Mucosa of descending colon (tissue), 3 donors: ENCODE measurements at regions not wholly inside any gene's neighbourhood (a gene's known extent, or its start where the extent isn't known, plus 50 kb on each side); places are given as distances from the start of the nearest gene placed in this dataset.

Experiments
- ATAC-seq: fragments of 200-7000 bp; cut with Tn5 transposase; one replicate; pipeline ENCODE4 v1.9.1; 2020; ENCODE audit warnings: mild to moderate bottlenecking, moderate library complexity
- DNase-seq, 3 donors: peaks; one replicate each; pipeline ENCODE4 v3.0.0-alpha.2; 2020
- H3K36me3 ChIP-seq: fragments of 200-600 bp; one replicate; pipeline ENCODE4 v1.8.0; 2021; ENCODE audit warnings: low read depth, mild to moderate bottlenecking
- H3K4me1 ChIP-seq: fragments of 200-600 bp; one replicate; pipeline ENCODE4 v1.8.0; 2021; ENCODE audit warnings: low read depth, mild to moderate bottlenecking
- H3K4me3 ChIP-seq: fragments of 200-600 bp; one replicate; pipeline ENCODE4 v1.8.0; 2021; ENCODE audit warnings: mild to moderate bottlenecking
- H3K9me3 ChIP-seq: fragments of 200-600 bp; one replicate; pipeline ENCODE4 v1.8.0; 2021; ENCODE audit warnings: mild to moderate bottlenecking
- intact Hi-C, 2 donors: fragments of 100-400 bp; cut with DNase I in 1 of 2; cut with micrococcal nuclease in 1 of 2; formaldehyde crosslinking; loops; one replicate each; pipeline versions ENCODE4 v1.11.0 to v1.11.1; 2022; cut with DNase I, micrococcal nuclease
- TF ChIP-seq, protein P1 (sequence below): fragments of 200-600 bp; IDR thresholded peaks from one replicate; pipeline ENCODE4 v1.8.0; 2022; ENCODE audit warnings: antibody characterized with exemption, mild to moderate bottlenecking
- donor health status: DM: no; HTN: no; CAD: no; lungs with moderate emphysema.
- donor health status: DM: no; HTN: no; CAD: no.
- donor health status: DM: no; HTN: yes; CAD: no.

DNA sequence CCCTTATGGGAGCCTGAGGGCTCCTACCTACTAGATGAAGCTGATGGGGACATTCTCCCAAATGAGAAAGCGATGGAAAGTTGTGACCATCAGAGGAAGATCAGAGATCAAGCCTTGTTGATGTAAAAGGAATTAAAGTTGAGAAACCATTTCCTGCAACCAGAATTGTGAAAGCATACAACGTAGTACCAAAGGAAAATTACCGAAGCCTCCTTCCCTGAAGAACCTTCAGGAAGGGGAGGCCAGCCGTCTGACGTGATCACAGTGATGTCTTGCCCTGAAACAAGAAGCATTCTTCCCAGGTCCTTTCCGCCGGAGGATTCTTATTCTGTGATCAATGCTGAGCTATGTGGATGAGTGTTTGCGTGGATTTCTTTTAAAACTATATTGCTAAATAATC lies 211.6 kb upstream of the TNP1 start:
- DNase-seq (no peak), ATAC-seq (no peak)
- Histone ChIP-seq H3K4me1 (no peaks in the 10 kb centered on the region), H3K36me3 (no peaks in the 10 kb centered on the region), H3K9me3 (no peaks in the 10 kb centered on the region), H3K4me3 (no peak overlapping the region)
- TF ChIP-seq, protein P1, sequence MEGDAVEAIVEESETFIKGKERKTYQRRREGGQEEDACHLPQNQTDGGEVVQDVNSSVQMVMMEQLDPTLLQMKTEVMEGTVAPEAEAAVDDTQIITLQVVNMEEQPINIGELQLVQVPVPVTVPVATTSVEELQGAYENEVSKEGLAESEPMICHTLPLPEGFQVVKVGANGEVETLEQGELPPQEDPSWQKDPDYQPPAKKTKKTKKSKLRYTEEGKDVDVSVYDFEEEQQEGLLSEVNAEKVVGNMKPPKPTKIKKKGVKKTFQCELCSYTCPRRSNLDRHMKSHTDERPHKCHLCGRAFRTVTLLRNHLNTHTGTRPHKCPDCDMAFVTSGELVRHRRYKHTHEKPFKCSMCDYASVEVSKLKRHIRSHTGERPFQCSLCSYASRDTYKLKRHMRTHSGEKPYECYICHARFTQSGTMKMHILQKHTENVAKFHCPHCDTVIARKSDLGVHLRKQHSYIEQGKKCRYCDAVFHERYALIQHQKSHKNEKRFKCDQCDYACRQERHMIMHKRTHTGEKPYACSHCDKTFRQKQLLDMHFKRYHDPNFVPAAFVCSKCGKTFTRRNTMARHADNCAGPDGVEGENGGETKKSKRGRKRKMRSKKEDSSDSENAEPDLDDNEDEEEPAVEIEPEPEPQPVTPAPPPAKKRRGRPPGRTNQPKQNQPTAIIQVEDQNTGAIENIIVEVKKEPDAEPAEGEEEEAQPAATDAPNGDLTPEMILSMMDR, result no peak
- intact Hi-C loops, result no loop called here

DNA sequence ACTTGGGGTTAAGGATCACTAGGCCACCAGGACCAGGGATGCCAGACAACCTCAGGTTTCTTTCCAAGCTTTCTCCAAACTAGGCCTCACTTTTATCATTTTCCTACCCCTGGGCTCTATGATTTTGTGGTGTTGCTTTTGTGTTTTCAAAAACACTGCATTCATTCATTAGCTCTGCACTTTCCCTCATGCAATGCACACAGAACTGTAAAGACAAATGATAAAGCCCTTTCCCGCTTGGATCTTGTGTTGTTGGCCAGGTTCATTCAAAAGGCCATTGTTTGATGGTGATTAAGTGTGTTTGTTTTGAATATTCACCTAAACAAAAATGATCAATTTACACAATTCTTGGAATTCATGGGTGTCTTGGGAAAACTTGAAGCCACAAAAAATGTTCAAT lies 210.7 kb upstream of the TNP1 start:
- TF ChIP-seq, protein P1, result no peak
- no peak for DNase-seq
- intact Hi-C loops, result no loop called here

DNA sequence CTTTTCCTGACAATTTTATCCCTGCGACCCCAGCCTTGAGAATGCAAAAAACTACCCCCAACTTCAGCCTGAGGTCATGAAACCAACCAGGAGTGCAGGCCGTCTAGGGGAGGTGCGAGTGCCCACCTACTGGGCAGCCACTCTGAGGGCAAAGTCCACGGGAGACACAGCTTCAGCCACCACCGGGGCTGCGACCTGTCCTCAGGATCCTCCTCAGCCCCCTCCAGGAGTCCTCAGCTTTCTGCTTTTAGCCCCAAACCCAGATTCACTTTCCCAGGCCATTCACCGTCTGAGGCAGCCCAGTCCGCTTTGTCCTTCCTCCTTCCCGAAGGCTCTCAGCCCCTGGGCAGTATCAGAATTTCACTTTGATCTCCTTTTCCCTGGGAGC lies 210.2 kb upstream of the TNP1 start:
- Histone ChIP-seq H3K9me3 (no peaks in the 10 kb centered on the region), H3K4me3 (no peak overlapping the region), H3K4me1 (no peaks in the 10 kb centered on the region), H3K36me3 (no peaks in the 10 kb centered on the region)
- TF ChIP-seq, protein P1, result no peak
- ATAC-seq, result no peak
- no peak for DNase-seq
- intact Hi-C loops, result no loop called here

More for the DNA sequence above, 210.7 kb upstream of the TNP1 start:
- H3K36me3 ChIP-seq, result no peaks in the 10 kb centered on the region
- ATAC-seq, result no peak
- H3K9me3 ChIP-seq, result no peaks in the 10 kb centered on the region
- no peak overlapping the region for H3K4me3 ChIP-seq
- no peaks in the 10 kb centered on the region for H3K4me1 ChIP-seq

DNA sequence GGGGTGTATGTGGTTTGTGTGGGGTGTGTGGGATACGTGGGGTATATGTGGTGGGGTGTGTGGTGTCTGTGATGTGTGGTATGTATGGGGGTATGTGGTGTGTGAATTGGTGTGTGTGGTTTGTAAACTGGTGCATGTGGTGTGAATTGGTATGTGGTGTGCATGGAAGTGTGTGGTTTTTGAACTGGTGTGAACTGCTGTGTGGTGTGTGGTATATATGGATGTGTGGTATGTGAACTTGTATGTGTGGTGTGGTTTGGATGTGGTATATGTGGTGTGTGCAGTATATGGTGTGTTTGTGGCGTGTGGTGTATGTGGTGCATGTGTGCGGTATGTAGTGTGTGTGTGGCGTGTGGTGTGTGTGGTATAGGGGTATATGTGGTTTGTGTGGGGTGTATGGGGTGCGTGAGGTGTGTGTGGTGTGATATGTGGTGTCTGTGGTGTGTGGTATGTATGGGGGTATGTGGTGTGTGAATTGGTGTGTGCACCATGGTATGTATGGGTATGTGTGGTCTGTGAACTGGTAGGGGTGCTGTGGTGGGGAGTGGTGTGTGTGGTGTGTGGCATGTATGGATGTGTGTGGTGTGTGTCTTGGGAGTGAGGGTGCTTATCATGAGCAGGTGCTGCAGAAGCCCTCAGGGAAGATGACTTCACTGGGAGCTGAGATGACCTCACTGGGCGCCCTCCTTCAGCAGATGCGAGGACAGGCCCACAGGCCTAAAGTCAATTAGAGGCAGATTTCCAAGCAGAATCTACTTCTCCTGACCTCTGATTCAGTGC lies 209.6 kb upstream of the TNP1 start:
- ATAC-seq (peak; percentile 9), DNase-seq (no peak)
- Histone ChIP-seq H3K9me3 (no peaks in the 10 kb centered on the region), H3K4me1 (no peaks in the 10 kb centered on the region), H3K4me3 (no peak overlapping the region), H3K36me3 (no peaks in the 10 kb centered on the region)
- TF ChIP-seq, protein P1, result no peak
- intact Hi-C loops, result loop anchor here in 1 of 2 donors (10.0 kb wide), 1 partner anchor 375 kb away; the partner anchor contains the start of gene IGFBP5

DNA sequence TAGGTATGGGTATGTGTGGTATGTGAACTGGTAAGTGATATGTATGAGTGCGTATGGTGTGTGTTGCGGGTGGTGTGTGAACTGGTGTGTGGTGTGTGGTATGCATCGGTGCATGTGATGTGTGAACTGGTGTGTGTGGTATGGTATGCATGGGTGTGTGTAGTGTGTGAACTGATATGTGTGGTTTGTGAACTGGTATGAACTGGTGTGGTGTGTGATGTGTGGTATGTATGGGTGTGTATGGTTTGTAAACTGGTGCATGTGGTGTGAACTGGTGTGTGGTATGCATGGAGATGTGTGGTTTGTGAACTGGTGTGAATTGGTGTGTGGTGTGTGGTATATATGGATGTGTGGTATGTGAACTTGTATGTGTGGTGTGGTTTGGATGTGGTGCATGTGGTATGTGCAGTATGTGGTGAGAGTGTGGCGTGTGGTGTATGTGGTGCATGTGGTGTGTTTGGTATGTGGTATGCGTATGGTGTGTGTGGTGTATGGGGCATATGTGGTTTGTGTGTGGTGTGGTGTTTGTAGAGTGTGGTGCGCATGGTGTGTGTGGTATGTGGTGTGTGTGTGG lies 208.9 kb upstream of the TNP1 start:
- intact Hi-C loops, result loop anchor here in 1 of 2 donors (10.0 kb wide), 1 partner anchor 374 kb away; the partner anchor contains the start of gene IGFBP5
- Histone ChIP-seq H3K9me3 (no peaks in the 10 kb centered on the region), H3K4me3 (no peak overlapping the region), H3K36me3 (no peaks in the 10 kb centered on the region), H3K4me1 (no peaks in the 10 kb centered on the region)
- ATAC-seq (no peak), DNase-seq (no peak)
- TF ChIP-seq, protein P1, result no peak
